Endothelial cell (in vitro differentiated cells): ENCODE measurements at regions not wholly inside any gene's neighbourhood (a gene's known extent, or its start where the extent isn't known, plus 50 kb on each side); places are given as distances from the start of the nearest gene placed in this dataset.

Experiments
- DNase-seq: peaks from one replicate; pipeline ENCODE4 v3.0.0; 2021; ENCODE audit warnings: low spot score
- H3K27ac Mint-ChIP-seq: one replicate; pipeline ENCODE4 v1.8.0; 2021; ENCODE audit warnings: mixed read lengths, inconsistent platforms; ENCODE audit not compliant: unreplicated experiment
- H3K27me3 Mint-ChIP-seq: one replicate; pipeline ENCODE4 v1.8.0; 2021; ENCODE audit warnings: mild to moderate bottlenecking, moderate library complexity, mixed read lengths, inconsistent platforms; ENCODE audit not compliant: unreplicated experiment
- H3K36me3 Mint-ChIP-seq: one replicate; pipeline ENCODE4 v1.8.0; 2021; ENCODE audit warnings: mild to moderate bottlenecking, low read depth, mixed read lengths, inconsistent platforms; ENCODE audit not compliant: unreplicated experiment
- H3K4me1 Mint-ChIP-seq: one replicate; pipeline ENCODE4 v1.8.0; 2021; ENCODE audit warnings: mild to moderate bottlenecking, mixed read lengths, inconsistent platforms; ENCODE audit not compliant: unreplicated experiment
- H3K4me3 Mint-ChIP-seq: one replicate; pipeline ENCODE4 v1.8.0; 2021; ENCODE audit warnings: mild to moderate bottlenecking, mixed read lengths, inconsistent platforms; ENCODE audit not compliant: unreplicated experiment
- H3K9me3 Mint-ChIP-seq: one replicate; pipeline ENCODE4 v1.8.0; 2021; ENCODE audit warnings: mixed read lengths, inconsistent platforms; ENCODE audit not compliant: unreplicated experiment
- CTCF ChIP-seq: fragments of 200-600 bp; sonication (generic); IDR thresholded peaks from one replicate; pipeline ENCODE4 v1.5.0; 2021; ENCODE audit warnings: antibody characterized with exemption; ENCODE audit not compliant: unreplicated experiment

- no peak for DNase-seq
- H3K4me3 Mint-ChIP-seq = no peak overlapping the region
- no peaks in the 10 kb centered on the region for H3K27me3 Mint-ChIP-seq
- no peak overlapping the region for H3K27ac Mint-ChIP-seq
- no peaks in the 10 kb centered on the region for H3K9me3 Mint-ChIP-seq
- no peaks in the 10 kb centered on the region for H3K4me1 Mint-ChIP-seq
- no peaks in the 10 kb centered on the region for H3K36me3 Mint-ChIP-seq
- no peak for TF ChIP-seq CTCF
Measured at GRCh38 chr9:8183618-8184017, 384.0 kb upstream of the DMAC1 start.

DNA sequence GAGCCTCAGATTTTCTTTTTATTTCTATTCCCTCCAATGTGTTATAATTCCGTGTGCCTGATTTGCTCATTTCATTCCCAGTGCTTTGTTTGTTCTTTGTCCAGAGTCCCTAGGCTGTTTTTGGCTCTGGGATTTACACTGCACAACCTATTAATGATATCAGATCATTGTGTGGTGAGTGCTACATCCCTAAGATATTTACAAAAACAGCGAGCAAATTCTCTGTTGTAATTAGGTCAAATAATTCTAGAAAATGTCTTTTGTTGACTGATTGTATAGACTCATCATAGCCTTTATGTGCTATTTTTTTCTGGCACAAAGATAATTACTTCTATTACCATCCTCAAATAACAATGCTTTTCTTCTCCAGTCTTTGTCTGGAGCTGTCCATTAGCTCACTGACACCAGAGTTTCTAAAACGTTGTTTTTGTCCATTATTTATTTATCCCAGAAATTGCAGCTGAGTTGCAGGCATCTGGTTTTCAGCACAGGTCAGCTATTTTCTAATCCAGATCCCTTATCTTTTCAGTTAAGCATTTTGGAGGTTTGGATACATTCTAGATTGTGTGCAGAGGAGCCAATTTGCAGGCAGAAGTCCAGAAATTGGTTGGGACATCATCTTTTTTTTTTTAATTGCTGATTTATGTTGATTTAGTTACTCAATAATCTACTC lies 379.9 kb upstream of the DMAC1 start:
- DNase-seq = no peak
- Mint-ChIP-seq H3K36me3 (no peaks in the 10 kb centered on the region), H3K4me3 (no peak overlapping the region), H3K27ac (no peak overlapping the region), H3K4me1 (no peaks in the 10 kb centered on the region), H3K27me3 (no peaks in the 10 kb centered on the region), H3K9me3 (no peaks in the 10 kb centered on the region)
- TF ChIP-seq CTCF = no peak

GRCh38 chr9:8172000-8172399 lies 372.4 kb upstream of the DMAC1 start:
- no peaks in the 10 kb centered on the region for H3K9me3 Mint-ChIP-seq
- no peaks in the 10 kb centered on the region for H3K36me3 Mint-ChIP-seq
- H3K4me3 Mint-ChIP-seq = no peak overlapping the region
- TF ChIP-seq CTCF = no peak
- H3K4me1 Mint-ChIP-seq = peaks cover 9% of the 10 kb centered on the region
- DNase-seq = no peak
- no peak overlapping the region for H3K27ac Mint-ChIP-seq
- no peaks in the 10 kb centered on the region for H3K27me3 Mint-ChIP-seq

DNA sequence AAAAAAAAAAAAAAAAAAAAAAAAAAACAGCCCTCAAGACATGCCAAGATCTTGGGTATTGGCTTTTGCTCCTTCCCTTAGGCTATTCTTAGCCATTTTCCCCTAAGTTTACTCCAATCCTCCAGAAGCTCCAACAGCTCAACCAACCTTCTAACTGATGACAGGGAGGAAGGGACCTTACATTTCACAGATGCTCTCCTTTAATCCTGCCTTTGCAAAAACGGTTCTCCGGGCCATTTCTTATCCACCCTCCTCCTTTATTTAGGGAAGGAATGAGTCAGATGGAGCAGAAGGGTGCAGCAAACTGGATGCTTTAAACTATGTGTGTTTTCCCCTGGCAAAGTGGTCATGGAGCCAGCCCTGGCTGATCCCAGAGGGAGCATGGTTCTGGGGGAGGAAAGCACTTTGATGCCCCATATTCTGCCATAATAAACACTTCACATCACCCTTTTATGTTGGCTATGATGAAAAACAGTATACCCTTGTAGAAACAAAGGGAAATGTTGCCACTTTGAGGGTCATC lies 369.4 kb upstream of the DMAC1 start:
- Mint-ChIP-seq H3K4me3 (no peak overlapping the region), H3K27me3 (no peaks in the 10 kb centered on the region), H3K4me1 (peaks cover 9% of the 10 kb centered on the region), H3K9me3 (no peaks in the 10 kb centered on the region), H3K27ac (no peak overlapping the region), H3K36me3 (no peaks in the 10 kb centered on the region)
- TF ChIP-seq CTCF = no peak
- no peak for DNase-seq

GRCh38 chr9:8160787-8161186 lies 361.2 kb upstream of the DMAC1 start:
- TF ChIP-seq CTCF = no peak
- H3K27me3 Mint-ChIP-seq = no peaks in the 10 kb centered on the region
- no peak overlapping the region for H3K27ac Mint-ChIP-seq
- no peaks in the 10 kb centered on the region for H3K9me3 Mint-ChIP-seq
- peaks cover 2% of the 10 kb centered on the region for H3K4me1 Mint-ChIP-seq
- no peak for DNase-seq
- no peak overlapping the region for H3K4me3 Mint-ChIP-seq
- no peaks in the 10 kb centered on the region for H3K36me3 Mint-ChIP-seq
